ENCODE measurements at regions not wholly inside any gene's neighbourhood (a gene's known extent, or its start where the extent isn't known, plus 50 kb on each side); places are given as distances from the start of the nearest gene placed in this dataset.
"Not testable (repeated sequence)": the region's sequence is repeated elsewhere in the genome, so short reads cannot be mapped to it uniquely, and the experiment has no call there.

DNA sequence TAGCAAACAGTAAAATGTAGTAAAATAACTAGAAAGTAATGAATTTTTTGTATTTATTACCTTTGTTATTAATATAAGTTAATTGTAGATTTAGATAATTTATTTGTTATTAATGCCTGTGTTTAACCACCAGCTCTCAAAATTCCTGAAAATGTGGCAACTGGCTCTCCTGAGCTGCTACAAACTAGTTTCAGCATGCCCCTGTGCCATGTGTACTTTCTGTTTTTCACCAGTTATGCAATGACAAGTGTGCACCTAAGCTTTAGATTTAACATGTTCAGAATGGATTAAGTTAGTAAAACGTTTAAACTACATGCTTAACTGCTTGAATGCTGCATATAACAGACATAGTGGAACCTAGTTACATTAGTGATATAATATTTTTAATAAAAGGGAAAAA lies 88.1 kb downstream of the POSTN start:
- CTCF ChIA-PET, result no interaction called here
- TF ChIP-seq FOXA1 (IDR thresholded peaks at IDR 0.05) (no peak), TARDBP (IDR thresholded peaks at IDR 0.05) (no peak), FOXK2 (IDR thresholded peaks at IDR 0.05) (no peak), SUZ12 (IDR thresholded peaks at IDR 0.05) (no peak), ELF4 (IDR thresholded peaks at IDR 0.05) (no peak), LEF1 (IDR thresholded peaks at IDR 0.05; ENCODE audit: borderline replicate concordance) (no peak), SP1 (IDR thresholded peaks at IDR 0.05) (no peak), NFRKB (IDR thresholded peaks at IDR 0.05) (no peak), ARNT (IDR thresholded peaks at IDR 0.05) (no peak), BHLHE40 (IDR thresholded peaks at IDR 0.05; ENCODE audit: borderline replicate concordance) (no peak), ZNF384 (IDR thresholded peaks at IDR 0.05) (no peak), CTBP1 (IDR thresholded peaks at IDR 0.05; ENCODE audit: borderline replicate concordance) (no peak), HDGF (IDR thresholded peaks at IDR 0.05; ENCODE audit: borderline replicate concordance) (no peak), FOXM1 (IDR thresholded peaks at IDR 0.05; ENCODE audit: borderline replicate concordance) (no peak), L3MBTL2 (conservative IDR thresholded peaks at IDR 0.05) (no peak)
- TF ChIP-seq, protein P1, sequence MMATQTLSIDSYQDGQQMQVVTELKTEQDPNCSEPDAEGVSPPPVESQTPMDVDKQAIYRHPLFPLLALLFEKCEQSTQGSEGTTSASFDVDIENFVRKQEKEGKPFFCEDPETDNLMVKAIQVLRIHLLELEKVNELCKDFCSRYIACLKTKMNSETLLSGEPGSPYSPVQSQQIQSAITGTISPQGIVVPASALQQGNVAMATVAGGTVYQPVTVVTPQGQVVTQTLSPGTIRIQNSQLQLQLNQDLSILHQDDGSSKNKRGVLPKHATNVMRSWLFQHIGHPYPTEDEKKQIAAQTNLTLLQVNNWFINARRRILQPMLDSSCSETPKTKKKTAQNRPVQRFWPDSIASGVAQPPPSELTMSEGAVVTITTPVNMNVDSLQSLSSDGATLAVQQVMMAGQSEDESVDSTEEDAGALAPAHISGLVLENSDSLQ (IDR thresholded peaks at IDR 0.05), result no peak
- POLR2A ChIA-PET, result no interaction called here
- DNase-seq (ENCODE audit: extremely low spot score), result no peak

DNA sequence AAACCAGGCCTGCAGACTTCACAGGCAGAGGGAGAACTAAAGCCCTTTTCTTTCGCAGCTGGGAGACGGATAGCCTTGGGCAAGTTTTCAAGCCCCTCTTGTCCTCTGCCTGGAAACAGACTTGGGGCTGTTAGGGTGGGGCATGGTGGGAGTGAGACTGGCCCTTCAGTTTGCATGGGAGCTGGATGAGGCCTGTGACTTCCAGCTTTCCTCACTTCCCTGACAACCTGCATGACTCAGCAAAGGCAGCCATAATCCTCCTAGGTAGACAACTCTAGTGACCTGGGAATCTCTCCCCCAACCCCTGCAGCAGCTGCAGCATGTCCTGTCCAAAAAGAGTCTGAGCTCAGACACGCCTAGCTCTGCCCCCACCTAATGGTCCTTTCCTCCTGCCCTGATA lies 93.0 kb downstream of the POSTN start:
- ChIA-PET CTCF (no interaction called here), POLR2A (no interaction called here)
- no peak for TF ChIP-seq L3MBTL2 (conservative IDR thresholded peaks at IDR 0.05)
- no peak for TF ChIP-seq TARDBP (IDR thresholded peaks at IDR 0.05)
- TF ChIP-seq NFRKB (IDR thresholded peaks at IDR 0.05), result no peak
- TF ChIP-seq ARNT (IDR thresholded peaks at IDR 0.05), result no peak
- no peak for TF ChIP-seq ELF4 (IDR thresholded peaks at IDR 0.05)
- no peak for TF ChIP-seq BHLHE40 (IDR thresholded peaks at IDR 0.05; ENCODE audit: borderline replicate concordance)
- TF ChIP-seq FOXM1 (IDR thresholded peaks at IDR 0.05; ENCODE audit: borderline replicate concordance), result no peak
- TF ChIP-seq LEF1 (IDR thresholded peaks at IDR 0.05; ENCODE audit: borderline replicate concordance), result no peak
- no peak for DNase-seq (ENCODE audit: extremely low spot score)

DNA sequence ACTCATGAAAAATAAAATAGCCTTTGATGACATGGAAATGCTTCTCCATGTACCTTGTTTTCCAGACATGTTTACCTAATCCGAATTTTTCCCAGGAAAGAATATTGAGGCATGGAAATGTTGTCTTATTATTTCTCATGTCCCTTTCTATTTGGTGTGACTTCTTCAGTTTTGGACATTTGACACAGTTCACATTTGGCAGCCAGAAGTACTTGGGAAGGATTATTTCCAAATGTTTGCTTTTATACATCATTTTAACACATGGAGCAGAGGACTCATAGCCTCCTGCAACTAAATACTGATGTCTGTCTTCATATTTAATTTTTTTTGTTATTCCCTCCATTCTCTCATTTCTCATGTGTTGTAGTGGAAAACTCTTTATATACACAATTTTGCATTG lies 94.3 kb downstream of the POSTN start:
- no peak for DNase-seq (ENCODE audit: extremely low spot score)
- ChIA-PET CTCF (no interaction called here), POLR2A (no interaction called here)
- no peak for TF ChIP-seq FOXM1 (IDR thresholded peaks at IDR 0.05; ENCODE audit: borderline replicate concordance)
- TF ChIP-seq SUZ12 (IDR thresholded peaks at IDR 0.05), result no peak
- TF ChIP-seq BHLHE40 (IDR thresholded peaks at IDR 0.05; ENCODE audit: borderline replicate concordance), result no peak
- no peak for TF ChIP-seq FOXK2 (IDR thresholded peaks at IDR 0.05)
- no peak for TF ChIP-seq ZNF384 (IDR thresholded peaks at IDR 0.05)
- no peak for TF ChIP-seq CTBP1 (IDR thresholded peaks at IDR 0.05; ENCODE audit: borderline replicate concordance)
- TF ChIP-seq, protein P1 (IDR thresholded peaks at IDR 0.05), result no peak
- TF ChIP-seq NFRKB (IDR thresholded peaks at IDR 0.05), result no peak
- TF ChIP-seq L3MBTL2 (conservative IDR thresholded peaks at IDR 0.05), result no peak
- TF ChIP-seq SP1 (IDR thresholded peaks at IDR 0.05), result no peak
- no peak for TF ChIP-seq FOXA1 (IDR thresholded peaks at IDR 0.05)
- TF ChIP-seq LEF1 (IDR thresholded peaks at IDR 0.05; ENCODE audit: borderline replicate concordance), result no peak
- TF ChIP-seq ELF4 (IDR thresholded peaks at IDR 0.05), result no peak
- no peak for TF ChIP-seq TARDBP (IDR thresholded peaks at IDR 0.05)
- TF ChIP-seq ARNT (IDR thresholded peaks at IDR 0.05), result no peak

- DNase-seq (ENCODE audit: extremely low spot score), result no peak
- CTCF ChIA-PET, result no interaction called here
- POLR2A ChIA-PET, result no interaction called here
- TF ChIP-seq NFRKB (IDR thresholded peaks at IDR 0.05), result no peak
- no peak for TF ChIP-seq FOXM1 (IDR thresholded peaks at IDR 0.05; ENCODE audit: borderline replicate concordance)
- no peak for TF ChIP-seq BHLHE40 (IDR thresholded peaks at IDR 0.05; ENCODE audit: borderline replicate concordance)
- no peak for TF ChIP-seq LEF1 (IDR thresholded peaks at IDR 0.05; ENCODE audit: borderline replicate concordance)
- no peak for TF ChIP-seq CTBP1 (IDR thresholded peaks at IDR 0.05; ENCODE audit: borderline replicate concordance)
- no peak for TF ChIP-seq ARNT (IDR thresholded peaks at IDR 0.05)
- TF ChIP-seq SP1 (IDR thresholded peaks at IDR 0.05), result no peak
- no peak for TF ChIP-seq TARDBP (IDR thresholded peaks at IDR 0.05)
- no peak for TF ChIP-seq ELF4 (IDR thresholded peaks at IDR 0.05)
- no peak for TF ChIP-seq FOXK2 (IDR thresholded peaks at IDR 0.05)
- TF ChIP-seq L3MBTL2 (conservative IDR thresholded peaks at IDR 0.05), result no peak
- no peak for TF ChIP-seq ZNF384 (IDR thresholded peaks at IDR 0.05)
- no peak for TF ChIP-seq FOXA1 (IDR thresholded peaks at IDR 0.05)
- TF ChIP-seq SUZ12 (IDR thresholded peaks at IDR 0.05), result no peak
- TF ChIP-seq HDGF (IDR thresholded peaks at IDR 0.05; ENCODE audit: borderline replicate concordance), result no peak
- TF ChIP-seq, protein P1 (IDR thresholded peaks at IDR 0.05), result no peak
Measured at GRCh38 chr13:37503287-37503686, 95.3 kb downstream of the POSTN start.

DNA sequence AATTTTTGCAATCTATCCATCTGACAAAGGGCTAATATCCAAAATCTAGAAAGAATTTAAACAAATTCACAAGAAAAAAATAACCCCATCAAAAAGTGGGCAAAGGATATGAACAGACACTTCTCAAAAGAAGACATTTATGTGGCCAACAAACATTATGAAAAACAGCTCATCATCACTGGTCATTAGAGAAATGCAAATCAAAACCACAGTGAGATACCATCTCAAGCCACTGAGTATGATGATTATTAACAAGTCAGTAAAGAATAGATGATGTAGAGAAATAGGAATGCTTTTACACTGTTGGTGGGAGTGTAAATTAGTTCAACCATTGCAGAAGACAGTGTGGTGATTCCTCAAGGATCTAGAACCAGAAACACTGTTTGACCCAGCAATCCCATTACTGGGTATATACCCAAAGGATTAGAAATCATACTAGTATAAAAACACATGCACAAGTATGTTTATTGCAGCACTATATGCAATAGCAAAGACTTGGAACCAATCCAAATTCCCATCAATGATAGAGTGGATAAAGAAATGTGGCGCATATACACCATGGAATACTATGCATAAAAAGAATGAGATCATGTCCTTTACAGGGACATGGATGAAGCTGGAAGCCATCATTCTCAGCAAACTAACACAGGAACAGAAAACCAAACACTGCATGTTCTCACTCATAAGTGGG lies 96.1 kb downstream of the POSTN start:
- DNase-seq (ENCODE audit: extremely low spot score); CTCF ChIA-PET; POLR2A ChIA-PET: not testable (repeated sequence)

- ChIA-PET POLR2A (no interaction called here), CTCF (no interaction called here)
- DNase-seq (ENCODE audit: extremely low spot score), result no peak
Measured at GRCh38 chr13:37501187-37501586, 97.4 kb downstream of the POSTN start.

More at GRCh38 chr13:37501187-37501586, 97.4 kb downstream of the POSTN start:
- TF ChIP-seq CTBP1 (IDR thresholded peaks at IDR 0.05; ENCODE audit: borderline replicate concordance), result no peak
- no peak for TF ChIP-seq BHLHE40 (IDR thresholded peaks at IDR 0.05; ENCODE audit: borderline replicate concordance)
- TF ChIP-seq ARNT (IDR thresholded peaks at IDR 0.05), result no peak
- TF ChIP-seq ZNF384 (IDR thresholded peaks at IDR 0.05), result no peak
- no peak for TF ChIP-seq FOXK2 (IDR thresholded peaks at IDR 0.05)
- TF ChIP-seq NFRKB (IDR thresholded peaks at IDR 0.05), result no peak
- no peak for TF ChIP-seq FOXA1 (IDR thresholded peaks at IDR 0.05)
- TF ChIP-seq, protein P1 (IDR thresholded peaks at IDR 0.05), result no peak
- no peak for TF ChIP-seq FOXM1 (IDR thresholded peaks at IDR 0.05; ENCODE audit: borderline replicate concordance)
- TF ChIP-seq SP1 (IDR thresholded peaks at IDR 0.05), result no peak
- no peak for TF ChIP-seq L3MBTL2 (conservative IDR thresholded peaks at IDR 0.05)
- TF ChIP-seq LEF1 (IDR thresholded peaks at IDR 0.05; ENCODE audit: borderline replicate concordance), result no peak
- no peak for TF ChIP-seq SUZ12 (IDR thresholded peaks at IDR 0.05)
- TF ChIP-seq ELF4 (IDR thresholded peaks at IDR 0.05), result no peak
- no peak for TF ChIP-seq HDGF (IDR thresholded peaks at IDR 0.05; ENCODE audit: borderline replicate concordance)

Data from HEK293T (cell line).